Neural crest cell (in vitro differentiated cells): ENCODE measurements at regions not wholly inside any gene's neighbourhood (a gene's known extent, or its start where the extent isn't known, plus 50 kb on each side); places are given as distances from the start of the nearest gene placed in this dataset.

Source experiments
- DNase-seq: peaks from one replicate; pipeline ENCODE4 v3.0.0; 2021; ENCODE audit warnings: low read depth, mixed read lengths, low spot score
- H3K27ac Mint-ChIP-seq: one replicate; pipeline ENCODE4 v1.8.0; 2021; ENCODE audit warnings: mild to moderate bottlenecking, mixed read lengths; ENCODE audit not compliant: unreplicated experiment
- H3K27me3 Mint-ChIP-seq: 2 replicates; pipeline ENCODE4 v1.8.0; 2021; ENCODE audit warnings: low read depth, mild to moderate bottlenecking, mixed read lengths
- H3K36me3 Mint-ChIP-seq: 2 replicates; pipeline ENCODE4 v1.8.0; 2021; ENCODE audit warnings: low read depth, mild to moderate bottlenecking, mixed read lengths
- H3K4me1 Mint-ChIP-seq: 2 replicates; pipeline ENCODE4 v1.8.0; 2021; ENCODE audit warnings: mixed read lengths
- H3K4me3 Mint-ChIP-seq: one replicate; pipeline ENCODE4 v1.8.0; 2021; ENCODE audit warnings: mild to moderate bottlenecking, mixed read lengths
- H3K9me3 Mint-ChIP-seq: 2 replicates; pipeline ENCODE4 v1.8.0; 2021; ENCODE audit warnings: mixed read lengths
- TF ChIP-seq, protein P1 (sequence below): fragments of 200-600 bp; sonication (generic); conservative IDR thresholded peaks from 2 replicates; pipeline ENCODE4 v1.5.0; 2021; ENCODE audit warnings: antibody characterized with exemption, mild to moderate bottlenecking

DNA sequence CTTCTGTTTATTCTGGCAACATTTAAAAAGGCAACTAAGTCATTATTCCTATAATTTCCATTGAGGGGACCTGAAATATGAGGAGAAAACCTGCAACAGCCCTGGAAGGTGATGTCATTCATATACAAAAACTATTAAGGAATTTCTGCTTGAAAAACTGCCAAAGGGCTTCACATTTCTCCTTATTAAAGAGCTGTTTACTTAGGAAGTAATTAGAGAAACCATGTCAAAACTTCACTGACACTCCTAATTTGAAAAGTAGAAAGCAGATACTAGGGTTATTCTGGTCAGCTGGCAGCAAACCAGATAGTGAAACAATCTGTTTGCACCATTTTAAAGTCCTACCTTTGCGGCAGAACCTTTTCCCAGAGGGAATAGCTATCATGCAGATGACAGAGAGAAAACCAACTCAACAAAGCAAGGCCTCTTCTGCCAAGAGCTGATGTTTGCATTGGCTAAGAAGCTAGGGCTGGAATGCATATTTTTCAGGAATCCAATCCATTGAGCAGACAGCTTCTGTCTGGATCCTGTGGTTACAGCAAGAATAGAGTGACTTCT lies 592.2 kb upstream of the SYT4 start:
- no peak overlapping the region for H3K27ac Mint-ChIP-seq
- no peaks in the 10 kb centered on the region for H3K27me3 Mint-ChIP-seq
- no peaks in the 10 kb centered on the region for H3K36me3 Mint-ChIP-seq
- H3K4me1 Mint-ChIP-seq: peaks cover 4% of the 10 kb centered on the region
- H3K9me3 Mint-ChIP-seq: no peaks in the 10 kb centered on the region
- DNase-seq: no peak
- no peak overlapping the region for H3K4me3 Mint-ChIP-seq
- TF ChIP-seq, protein P1, sequence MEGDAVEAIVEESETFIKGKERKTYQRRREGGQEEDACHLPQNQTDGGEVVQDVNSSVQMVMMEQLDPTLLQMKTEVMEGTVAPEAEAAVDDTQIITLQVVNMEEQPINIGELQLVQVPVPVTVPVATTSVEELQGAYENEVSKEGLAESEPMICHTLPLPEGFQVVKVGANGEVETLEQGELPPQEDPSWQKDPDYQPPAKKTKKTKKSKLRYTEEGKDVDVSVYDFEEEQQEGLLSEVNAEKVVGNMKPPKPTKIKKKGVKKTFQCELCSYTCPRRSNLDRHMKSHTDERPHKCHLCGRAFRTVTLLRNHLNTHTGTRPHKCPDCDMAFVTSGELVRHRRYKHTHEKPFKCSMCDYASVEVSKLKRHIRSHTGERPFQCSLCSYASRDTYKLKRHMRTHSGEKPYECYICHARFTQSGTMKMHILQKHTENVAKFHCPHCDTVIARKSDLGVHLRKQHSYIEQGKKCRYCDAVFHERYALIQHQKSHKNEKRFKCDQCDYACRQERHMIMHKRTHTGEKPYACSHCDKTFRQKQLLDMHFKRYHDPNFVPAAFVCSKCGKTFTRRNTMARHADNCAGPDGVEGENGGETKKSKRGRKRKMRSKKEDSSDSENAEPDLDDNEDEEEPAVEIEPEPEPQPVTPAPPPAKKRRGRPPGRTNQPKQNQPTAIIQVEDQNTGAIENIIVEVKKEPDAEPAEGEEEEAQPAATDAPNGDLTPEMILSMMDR: no peak

DNA sequence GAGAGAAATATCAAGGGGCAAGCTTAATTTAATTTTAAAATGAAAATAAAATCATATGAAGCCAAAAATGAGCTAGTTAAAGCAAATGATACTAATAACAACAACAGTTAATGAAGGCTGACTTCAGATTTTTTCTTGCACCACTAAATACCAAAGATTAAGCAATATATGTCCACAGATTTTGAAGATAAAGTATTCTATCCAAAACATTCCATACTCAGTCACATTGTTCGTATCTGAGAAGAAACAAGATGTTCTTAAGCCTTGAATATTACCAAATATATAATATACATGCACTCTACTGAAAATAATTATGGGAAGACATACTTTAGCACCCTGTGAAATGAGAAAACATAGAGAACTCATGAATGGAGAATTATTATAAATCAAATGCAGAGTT lies 593.3 kb upstream of the SYT4 start:
- no peak overlapping the region for H3K27ac Mint-ChIP-seq
- DNase-seq: no peak
- H3K9me3 Mint-ChIP-seq: no peaks in the 10 kb centered on the region
- no peak overlapping the region for H3K4me3 Mint-ChIP-seq
- peaks cover 4% of the 10 kb centered on the region for H3K4me1 Mint-ChIP-seq
- no peaks in the 10 kb centered on the region for H3K36me3 Mint-ChIP-seq
- no peaks in the 10 kb centered on the region for H3K27me3 Mint-ChIP-seq
- TF ChIP-seq, protein P1: no peak

DNA sequence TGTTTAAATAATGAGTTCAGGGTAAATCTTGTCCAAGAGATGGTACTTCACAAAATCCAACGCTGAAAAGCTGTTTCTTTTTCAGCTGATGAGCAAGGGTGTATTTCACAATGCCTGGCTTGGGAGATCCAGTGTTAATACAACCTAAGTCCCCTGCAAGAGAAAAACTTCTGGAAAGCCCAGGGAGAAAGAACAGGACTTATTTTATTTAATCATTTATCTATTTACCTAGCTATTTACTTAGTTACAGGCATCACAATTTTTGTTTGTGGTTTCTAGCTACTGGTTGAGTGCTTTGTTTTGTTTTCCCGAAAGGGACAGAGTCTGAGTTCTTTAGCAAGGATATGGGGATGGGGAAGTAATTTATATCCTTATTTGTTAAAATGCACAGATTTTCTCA lies 598.2 kb upstream of the SYT4 start:
- no peaks in the 10 kb centered on the region for H3K9me3 Mint-ChIP-seq
- H3K36me3 Mint-ChIP-seq: no peaks in the 10 kb centered on the region
- no peak overlapping the region for H3K27ac Mint-ChIP-seq
- DNase-seq: no peak
- no peaks in the 10 kb centered on the region for H3K4me1 Mint-ChIP-seq
- H3K4me3 Mint-ChIP-seq: no peak overlapping the region
- TF ChIP-seq, protein P1: no peak
- H3K27me3 Mint-ChIP-seq: no peaks in the 10 kb centered on the region

DNA sequence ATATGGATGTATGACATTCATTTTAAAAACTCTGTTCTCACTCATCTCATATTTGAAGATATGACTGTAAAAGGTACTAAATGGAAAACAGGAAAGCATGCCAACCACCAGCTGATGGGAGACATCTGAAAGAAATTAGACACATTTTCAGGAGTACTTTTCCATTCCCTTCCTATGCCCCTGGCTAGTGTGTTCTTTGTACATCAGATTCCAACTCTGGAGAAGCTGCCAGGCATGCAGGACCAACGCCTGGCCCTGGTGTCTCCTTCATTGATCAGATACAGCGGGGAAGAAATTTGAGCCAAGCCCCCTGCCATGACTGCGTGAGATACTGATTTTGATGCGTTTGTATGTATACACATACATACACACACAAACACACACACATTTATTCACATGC lies 599.0 kb upstream of the SYT4 start:
- DNase-seq: no peak
- Mint-ChIP-seq H3K36me3 (no peaks in the 10 kb centered on the region), H3K9me3 (no peaks in the 10 kb centered on the region), H3K4me3 (no peak overlapping the region), H3K27me3 (no peaks in the 10 kb centered on the region), H3K4me1 (no peaks in the 10 kb centered on the region), H3K27ac (no peak overlapping the region)
- TF ChIP-seq, protein P1: no peak

DNA sequence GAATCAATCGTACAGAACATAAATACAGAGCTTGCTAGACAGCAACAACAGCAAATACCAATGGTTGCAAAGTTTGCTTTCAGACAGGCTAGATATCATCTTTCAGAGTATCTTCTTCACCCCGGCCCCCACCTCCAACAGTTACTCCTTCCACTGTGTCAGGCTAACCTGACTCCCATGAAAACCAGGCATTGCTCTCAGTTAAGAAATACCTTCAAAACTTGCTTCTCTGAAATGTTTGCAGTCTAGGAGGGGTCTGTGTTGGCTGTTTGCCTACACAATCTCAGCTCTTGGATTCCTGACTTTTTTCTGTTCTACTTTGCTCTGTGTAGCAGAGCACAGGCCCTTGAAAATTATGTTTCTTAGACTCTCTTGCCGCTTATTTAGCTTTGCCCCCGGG lies 599.5 kb upstream of the SYT4 start:
- Mint-ChIP-seq H3K27ac (no peak overlapping the region), H3K27me3 (no peaks in the 10 kb centered on the region), H3K36me3 (no peaks in the 10 kb centered on the region), H3K4me3 (no peak overlapping the region), H3K4me1 (no peaks in the 10 kb centered on the region), H3K9me3 (no peaks in the 10 kb centered on the region)
- TF ChIP-seq, protein P1: no peak
- DNase-seq: no peak
